ENCODE measurements at regions not wholly inside any gene's neighbourhood (a gene's known extent, or its start where the extent isn't known, plus 50 kb on each side); places are given as distances from the start of the nearest gene placed in this dataset.

GRCh38 chr11:128048121-128048520 lies 539.2 kb downstream of the ETS1 start:
- TF ChIP-seq, protein P1, sequence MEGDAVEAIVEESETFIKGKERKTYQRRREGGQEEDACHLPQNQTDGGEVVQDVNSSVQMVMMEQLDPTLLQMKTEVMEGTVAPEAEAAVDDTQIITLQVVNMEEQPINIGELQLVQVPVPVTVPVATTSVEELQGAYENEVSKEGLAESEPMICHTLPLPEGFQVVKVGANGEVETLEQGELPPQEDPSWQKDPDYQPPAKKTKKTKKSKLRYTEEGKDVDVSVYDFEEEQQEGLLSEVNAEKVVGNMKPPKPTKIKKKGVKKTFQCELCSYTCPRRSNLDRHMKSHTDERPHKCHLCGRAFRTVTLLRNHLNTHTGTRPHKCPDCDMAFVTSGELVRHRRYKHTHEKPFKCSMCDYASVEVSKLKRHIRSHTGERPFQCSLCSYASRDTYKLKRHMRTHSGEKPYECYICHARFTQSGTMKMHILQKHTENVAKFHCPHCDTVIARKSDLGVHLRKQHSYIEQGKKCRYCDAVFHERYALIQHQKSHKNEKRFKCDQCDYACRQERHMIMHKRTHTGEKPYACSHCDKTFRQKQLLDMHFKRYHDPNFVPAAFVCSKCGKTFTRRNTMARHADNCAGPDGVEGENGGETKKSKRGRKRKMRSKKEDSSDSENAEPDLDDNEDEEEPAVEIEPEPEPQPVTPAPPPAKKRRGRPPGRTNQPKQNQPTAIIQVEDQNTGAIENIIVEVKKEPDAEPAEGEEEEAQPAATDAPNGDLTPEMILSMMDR (IDR thresholded peaks at IDR 0.05): no peak
- TF ChIP-seq POLR2A (IDR thresholded peaks at IDR 0.05): no peak

Data from uterus (tissue), 2 donors.